ENCODE measurements at regions not wholly inside any gene's neighbourhood (a gene's known extent, or its start where the extent isn't known, plus 50 kb on each side); places are given as distances from the start of the nearest gene placed in this dataset.

GRCh38 chr1:30148676-30149075, 574.7 kb downstream of the MATN1 start:
- no peak for DNase-seq
- POLR2A ChIA-PET: no interaction called here
- CTCF ChIA-PET: no interaction called here
- no peaks in the 10 kb centered on the region for H3K36me3 Mint-ChIP-seq (ENCODE audit: low read depth)
- H3K4me1 Mint-ChIP-seq: no peaks in the 10 kb centered on the region
- H3K27ac Mint-ChIP-seq: no peak overlapping the region
- H3K27me3 Mint-ChIP-seq: peaks cover 9% of the 10 kb centered on the region
- no peak overlapping the region for H3K4me3 Mint-ChIP-seq
- no peaks in the 10 kb centered on the region for H3K9me3 Mint-ChIP-seq

- ChIA-PET CTCF (no interaction called here), POLR2A (no interaction called here)
- Mint-ChIP-seq H3K27me3 (peaks cover 9% of the 10 kb centered on the region), H3K36me3 (ENCODE audit: low read depth) (no peaks in the 10 kb centered on the region), H3K4me3 (no peak overlapping the region), H3K27ac (no peak overlapping the region), H3K4me1 (no peaks in the 10 kb centered on the region), H3K9me3 (no peaks in the 10 kb centered on the region)
- no peak for DNase-seq
Observed at GRCh38 chr1:30147188-30147587, 576.2 kb downstream of the MATN1 start.

- H3K4me1 Mint-ChIP-seq: no peaks in the 10 kb centered on the region
- no peaks in the 10 kb centered on the region for H3K36me3 Mint-ChIP-seq (ENCODE audit: low read depth)
- CTCF ChIA-PET: no interaction called here
- peaks cover 9% of the 10 kb centered on the region for H3K27me3 Mint-ChIP-seq
- no peaks in the 10 kb centered on the region for H3K9me3 Mint-ChIP-seq
- POLR2A ChIA-PET: no interaction called here
- H3K4me3 Mint-ChIP-seq: no peak overlapping the region
- no peak overlapping the region for H3K27ac Mint-ChIP-seq
- DNase-seq: no peak
Observed at GRCh38 chr1:30146448-30146847, 576.9 kb downstream of the MATN1 start.

- CTCF ChIA-PET: no interaction called here
- H3K36me3 Mint-ChIP-seq (ENCODE audit: low read depth): no peaks in the 10 kb centered on the region
Observed at GRCh38 chr1:30145723-30146303, 577.6 kb downstream of the MATN1 start.

GRCh38 chr1:30144831-30145230, 578.6 kb downstream of the MATN1 start:
- Mint-ChIP-seq H3K27me3 (peaks cover 9% of the 10 kb centered on the region), H3K4me1 (no peaks in the 10 kb centered on the region), H3K36me3 (ENCODE audit: low read depth) (no peaks in the 10 kb centered on the region), H3K9me3 (no peaks in the 10 kb centered on the region), H3K27ac (no peak overlapping the region), H3K4me3 (no peak overlapping the region)
- no peak for DNase-seq
- POLR2A ChIA-PET: no interaction called here
- CTCF ChIA-PET: no interaction called here

More at GRCh38 chr1:30145723-30146303, 577.6 kb downstream of the MATN1 start:
- H3K9me3 Mint-ChIP-seq: no peaks in the 10 kb centered on the region
- peaks cover 9% of the 10 kb centered on the region for H3K27me3 Mint-ChIP-seq
- no peaks in the 10 kb centered on the region for H3K4me1 Mint-ChIP-seq
- POLR2A ChIA-PET: no interaction called here
- no peak for DNase-seq
- no peak overlapping the region for H3K4me3 Mint-ChIP-seq
- H3K27ac Mint-ChIP-seq: no peak overlapping the region

GRCh38 chr1:30143517-30143916, 579.9 kb downstream of the MATN1 start:
- no peak overlapping the region for H3K27ac Mint-ChIP-seq
- no peaks in the 10 kb centered on the region for H3K4me1 Mint-ChIP-seq
- CTCF ChIA-PET: no interaction called here
- H3K36me3 Mint-ChIP-seq (ENCODE audit: low read depth): no peaks in the 10 kb centered on the region
- no peak for DNase-seq
- H3K27me3 Mint-ChIP-seq: peaks cover 9% of the 10 kb centered on the region
- no peaks in the 10 kb centered on the region for H3K9me3 Mint-ChIP-seq
- POLR2A ChIA-PET: no interaction called here
- no peak overlapping the region for H3K4me3 Mint-ChIP-seq

GRCh38 chr1:30140566-30140965, 582.8 kb downstream of the MATN1 start:
- POLR2A ChIA-PET: no interaction called here
- CTCF ChIA-PET: no interaction called here
- no peak for DNase-seq
- Mint-ChIP-seq H3K9me3 (no peaks in the 10 kb centered on the region), H3K27ac (no peak overlapping the region), H3K36me3 (ENCODE audit: low read depth) (no peaks in the 10 kb centered on the region), H3K4me1 (no peaks in the 10 kb centered on the region), H3K4me3 (no peak overlapping the region), H3K27me3 (peaks cover 6% of the 10 kb centered on the region)

- ChIA-PET CTCF (no interaction called here), POLR2A (no interaction called here)
- Mint-ChIP-seq H3K27ac (no peak overlapping the region), H3K36me3 (ENCODE audit: low read depth) (no peaks in the 10 kb centered on the region), H3K27me3 (peaks cover under 1% of the 10 kb centered on the region), H3K4me1 (no peaks in the 10 kb centered on the region), H3K4me3 (no peak overlapping the region), H3K9me3 (no peaks in the 10 kb centered on the region)
- DNase-seq: no peak
Observed at GRCh38 chr1:30138891-30139290, 584.5 kb downstream of the MATN1 start.

- no peaks in the 10 kb centered on the region for H3K36me3 Mint-ChIP-seq (ENCODE audit: low read depth)
- H3K27ac Mint-ChIP-seq: no peak overlapping the region
- ChIA-PET CTCF (no interaction called here), POLR2A (no interaction called here)
- H3K4me1 Mint-ChIP-seq: no peaks in the 10 kb centered on the region
- no peaks in the 10 kb centered on the region for H3K9me3 Mint-ChIP-seq
- no peak for DNase-seq
- no peak overlapping the region for H3K4me3 Mint-ChIP-seq
- no peaks in the 10 kb centered on the region for H3K27me3 Mint-ChIP-seq
Observed at GRCh38 chr1:30137001-30137400, 586.4 kb downstream of the MATN1 start.

- no peak for DNase-seq
- ChIA-PET CTCF (interaction anchor here (0.5 kb wide), 1 partner anchor 1579 kb away, joined by 3 read pairs; no protein-coding TSS in a partner anchor), POLR2A (no interaction called here)
- H3K27ac Mint-ChIP-seq: no peak overlapping the region
- H3K27me3 Mint-ChIP-seq: no peaks in the 10 kb centered on the region
- H3K4me3 Mint-ChIP-seq: no peak overlapping the region
- H3K36me3 Mint-ChIP-seq (ENCODE audit: low read depth): no peaks in the 10 kb centered on the region
- H3K4me1 Mint-ChIP-seq: no peaks in the 10 kb centered on the region
- H3K9me3 Mint-ChIP-seq: no peaks in the 10 kb centered on the region
Observed at GRCh38 chr1:30135698-30136097, 587.7 kb downstream of the MATN1 start.

GRCh38 chr1:30134466-30135217, 588.7 kb downstream of the MATN1 start:
- Mint-ChIP-seq H3K9me3 (no peaks in the 10 kb centered on the region), H3K36me3 (ENCODE audit: low read depth) (no peaks in the 10 kb centered on the region), H3K4me1 (no peaks in the 10 kb centered on the region), H3K27me3 (no peaks in the 10 kb centered on the region), H3K4me3 (no peak overlapping the region), H3K27ac (no peak overlapping the region)
- no peak for DNase-seq
- POLR2A ChIA-PET: no interaction called here
- CTCF ChIA-PET: no interaction called here

GRCh38 chr1:30133414-30134055, 589.9 kb downstream of the MATN1 start:
- Mint-ChIP-seq H3K9me3 (no peaks in the 10 kb centered on the region), H3K4me1 (no peaks in the 10 kb centered on the region), H3K27ac (no peak overlapping the region), H3K4me3 (no peak overlapping the region), H3K27me3 (no peaks in the 10 kb centered on the region), H3K36me3 (ENCODE audit: low read depth) (no peaks in the 10 kb centered on the region)
- no peak for DNase-seq
- ChIA-PET CTCF (no interaction called here), POLR2A (no interaction called here)

GRCh38 chr1:30132602-30133286, 590.6 kb downstream of the MATN1 start:
- no peak overlapping the region for H3K27ac Mint-ChIP-seq
- no peak overlapping the region for H3K4me3 Mint-ChIP-seq
- ChIA-PET CTCF (no interaction called here), POLR2A (no interaction called here)
- H3K36me3 Mint-ChIP-seq (ENCODE audit: low read depth): no peaks in the 10 kb centered on the region
- no peaks in the 10 kb centered on the region for H3K9me3 Mint-ChIP-seq
- no peaks in the 10 kb centered on the region for H3K4me1 Mint-ChIP-seq
- H3K27me3 Mint-ChIP-seq: no peaks in the 10 kb centered on the region
- no peak for DNase-seq
